Esophagus muscularis mucosa (tissue), 4 donors: ENCODE measurements at regions not wholly inside any gene's neighbourhood (a gene's known extent, or its start where the extent isn't known, plus 50 kb on each side); places are given as distances from the start of the nearest gene placed in this dataset.

Experiments
- DNase-seq: peaks from one replicate; pipeline ENCODE4 v3.0.0-alpha.2; 2017; ENCODE audit errors: extremely low spot score
- H3K27ac ChIP-seq, 4 donors: fragments of 200-600 bp; sonication (generic); replicated peaks in 1 of 4; 1 replicate in 3 of 4; 2 replicates in 1 of 4; pipeline ENCODE4 v1.5.1; 2016 to 2019; ENCODE audit warnings: mild to moderate bottlenecking in 1 of 4
- H3K27me3 ChIP-seq, 4 donors: fragments of 200-600 bp; sonication (generic); one replicate each; pipeline versions ENCODE4 v1.5.1 to v1.6.0; 2016 to 2019
- H3K36me3 ChIP-seq, 4 donors: fragments of 200-600 bp; sonication (generic); one replicate each; pipeline ENCODE4 v1.5.1; 2016 to 2019
- H3K4me1 ChIP-seq, 4 donors: fragments of 200-600 bp; sonication (generic); one replicate each; pipeline ENCODE4 v1.5.1; 2016 to 2019
- H3K4me3 ChIP-seq, 4 donors: fragments of 200-600 bp; sonication (generic); 1 replicate in 2 of 4; 2 replicates in 2 of 4; pipeline ENCODE4 v1.5.1; 2016 to 2019; ENCODE audit warnings: mild to moderate bottlenecking in 4 of 4, moderate library complexity in 1 of 4
- H3K9me3 ChIP-seq, 4 donors: fragments of 200-600 bp; sonication (generic); 1 replicate in 3 of 4; 2 replicates in 1 of 4; pipeline ENCODE4 v1.5.1; 2016 to 2019
- EP300 ChIP-seq: sonication (generic); formaldehyde crosslinking; IDR thresholded peaks from one replicate; pipeline ENCODE4 v1.6.1; 2017; ENCODE audit warnings: antibody characterized with exemption
- POLR2A ChIP-seq: fragments of 450-650 bp; IDR thresholded peaks from one replicate; pipeline ENCODE4 v1.6.1; 2017; ENCODE audit warnings: antibody characterized with exemption, moderate library complexity, mild to moderate bottlenecking, low read depth
- POLR2AphosphoS5 ChIP-seq, 2 donors: sonication (generic); formaldehyde crosslinking; IDR thresholded peaks; one replicate each; pipeline ENCODE4 v1.6.1; 2017; ENCODE audit warnings: antibody characterized with exemption in 2 of 2
- WGBS: methylation state at CpG from one replicate; pipeline ENCODE4 v1.1.5; 2018; 5-methylcytosine and 5-hydroxymethylcytosine counted together
- intact Hi-C: fragments of 100-400 bp; cut with DNase I; formaldehyde crosslinking; loops from one replicate; pipeline ENCODE4 v1.15.1; 2023
- TF ChIP-seq, protein P1 (sequence below), 3 experiments: fragments of 200-600 bp in 2 of 3; fragments of 450-650 bp in 1 of 3; sonication (generic) in 2 of 3; IDR thresholded peaks; one replicate each; pipeline ENCODE4 v1.5.1; 2017 to 2019; ENCODE audit warnings: antibody characterized with exemption in 3 of 3, mild to moderate bottlenecking in 2 of 3, moderate library complexity in 1 of 3

DNA sequence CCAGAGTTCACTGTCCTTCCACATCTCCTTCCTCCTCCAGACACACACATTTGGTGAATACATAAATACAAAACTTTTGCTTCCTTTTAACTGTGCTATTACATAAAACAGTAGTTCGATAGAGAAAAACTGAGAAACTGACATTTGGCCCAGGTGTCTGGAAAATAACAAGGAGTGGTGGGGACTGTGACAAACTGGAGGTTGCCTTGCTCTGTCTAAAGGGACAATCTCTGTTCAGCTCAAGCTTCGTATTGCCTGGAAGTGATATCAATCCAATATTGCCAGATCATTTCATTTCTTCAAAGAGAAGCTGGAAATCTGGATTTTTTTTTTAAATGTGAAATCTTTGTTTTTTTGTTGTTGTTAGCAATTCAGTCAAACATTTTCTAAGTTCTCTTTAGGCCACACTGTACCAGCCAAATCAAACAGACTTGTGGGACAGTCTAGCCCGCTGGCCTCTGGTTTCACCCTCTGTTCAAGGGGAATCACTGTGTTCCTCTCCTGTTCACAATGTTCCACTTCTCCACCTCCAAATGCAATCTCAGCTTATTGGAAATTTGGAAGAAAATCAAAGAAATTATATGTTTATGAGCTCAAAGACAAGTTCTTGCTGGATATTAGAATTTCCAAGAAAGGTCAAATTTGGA, 612.5 kb downstream of the KIF4B start:
- WGBS, result 87% methylated on average over 3 of the region's 3 CpGs
- no peaks in the 10 kb centered on the region for H3K4me1 ChIP-seq
- no peak overlapping the region for H3K27ac ChIP-seq
- peaks cover 0 to 7% (median 0%) of the 10 kb centered on the region in 4 donors for H3K27me3 ChIP-seq
- TF ChIP-seq POLR2AphosphoS5 (IDR thresholded peaks at IDR 0.05) (no peak), EP300 (no peak), POLR2A (no peak)
- TF ChIP-seq, protein P1, sequence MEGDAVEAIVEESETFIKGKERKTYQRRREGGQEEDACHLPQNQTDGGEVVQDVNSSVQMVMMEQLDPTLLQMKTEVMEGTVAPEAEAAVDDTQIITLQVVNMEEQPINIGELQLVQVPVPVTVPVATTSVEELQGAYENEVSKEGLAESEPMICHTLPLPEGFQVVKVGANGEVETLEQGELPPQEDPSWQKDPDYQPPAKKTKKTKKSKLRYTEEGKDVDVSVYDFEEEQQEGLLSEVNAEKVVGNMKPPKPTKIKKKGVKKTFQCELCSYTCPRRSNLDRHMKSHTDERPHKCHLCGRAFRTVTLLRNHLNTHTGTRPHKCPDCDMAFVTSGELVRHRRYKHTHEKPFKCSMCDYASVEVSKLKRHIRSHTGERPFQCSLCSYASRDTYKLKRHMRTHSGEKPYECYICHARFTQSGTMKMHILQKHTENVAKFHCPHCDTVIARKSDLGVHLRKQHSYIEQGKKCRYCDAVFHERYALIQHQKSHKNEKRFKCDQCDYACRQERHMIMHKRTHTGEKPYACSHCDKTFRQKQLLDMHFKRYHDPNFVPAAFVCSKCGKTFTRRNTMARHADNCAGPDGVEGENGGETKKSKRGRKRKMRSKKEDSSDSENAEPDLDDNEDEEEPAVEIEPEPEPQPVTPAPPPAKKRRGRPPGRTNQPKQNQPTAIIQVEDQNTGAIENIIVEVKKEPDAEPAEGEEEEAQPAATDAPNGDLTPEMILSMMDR (IDR thresholded peaks at IDR 0.05), result no peak
- no peak for DNase-seq
- intact Hi-C loops, result no loop called here
- H3K4me3 ChIP-seq, result no peak overlapping the region
- H3K36me3 ChIP-seq, result no peaks in the 10 kb centered on the region
- no peaks in the 10 kb centered on the region for H3K9me3 ChIP-seq

- no peak overlapping the region for H3K27ac ChIP-seq
- TF ChIP-seq EP300 (no peak), POLR2AphosphoS5 (IDR thresholded peaks at IDR 0.05) (no peak), POLR2A (no peak)
- TF ChIP-seq, protein P1 (IDR thresholded peaks at IDR 0.05), result no peak
- DNase-seq, result no peak
- no peak overlapping the region for H3K4me3 ChIP-seq
- intact Hi-C loops, result no loop called here
- peaks cover 0 to 7% (median 0%) of the 10 kb centered on the region in 4 donors for H3K27me3 ChIP-seq
- no peaks in the 10 kb centered on the region for H3K4me1 ChIP-seq
- no peaks in the 10 kb centered on the region for H3K9me3 ChIP-seq
- H3K36me3 ChIP-seq, result no peaks in the 10 kb centered on the region
- WGBS, result 65% methylated on average over 6 of the region's 6 CpGs
These were observed 613.0 kb downstream of the KIF4B start for GRCh38 chr5:155626592-155626991.

- no peak for DNase-seq
- intact Hi-C loops, result no loop called here
- WGBS, result 79% methylated on average over 7 of the region's 7 CpGs
- H3K4me1 ChIP-seq, result no peaks in the 10 kb centered on the region
- H3K9me3 ChIP-seq, result no peaks in the 10 kb centered on the region
- no peak overlapping the region for H3K27ac ChIP-seq
- no peaks in the 10 kb centered on the region for H3K36me3 ChIP-seq
- H3K4me3 ChIP-seq, result no peak overlapping the region
- peaks cover 0 to 7% (median 0%) of the 10 kb centered on the region in 4 donors for H3K27me3 ChIP-seq
- TF ChIP-seq POLR2AphosphoS5 (IDR thresholded peaks at IDR 0.05) (no peak), POLR2A (no peak), EP300 (no peak)
- TF ChIP-seq, protein P1 (IDR thresholded peaks at IDR 0.05), result no peak
These were observed 614.8 kb downstream of the KIF4B start for GRCh38 chr5:155628346-155628745.

- no peak overlapping the region for H3K27ac ChIP-seq
- intact Hi-C loops, result no loop called here
- H3K36me3 ChIP-seq, result no peaks in the 10 kb centered on the region
- 91% methylated on average over 1 of the region's 1 CpG for WGBS
- no peaks in the 10 kb centered on the region for H3K27me3 ChIP-seq
- TF ChIP-seq POLR2AphosphoS5 (IDR thresholded peaks at IDR 0.05) (no peak), POLR2A (no peak), EP300 (no peak)
- TF ChIP-seq, protein P1 (IDR thresholded peaks at IDR 0.05), result no peak
- no peak overlapping the region for H3K4me3 ChIP-seq
- no peaks in the 10 kb centered on the region for H3K9me3 ChIP-seq
- DNase-seq, result no peak
- H3K4me1 ChIP-seq, result no peaks in the 10 kb centered on the region
These were observed 616.0 kb downstream of the KIF4B start for GRCh38 chr5:155629597-155629996.

DNA sequence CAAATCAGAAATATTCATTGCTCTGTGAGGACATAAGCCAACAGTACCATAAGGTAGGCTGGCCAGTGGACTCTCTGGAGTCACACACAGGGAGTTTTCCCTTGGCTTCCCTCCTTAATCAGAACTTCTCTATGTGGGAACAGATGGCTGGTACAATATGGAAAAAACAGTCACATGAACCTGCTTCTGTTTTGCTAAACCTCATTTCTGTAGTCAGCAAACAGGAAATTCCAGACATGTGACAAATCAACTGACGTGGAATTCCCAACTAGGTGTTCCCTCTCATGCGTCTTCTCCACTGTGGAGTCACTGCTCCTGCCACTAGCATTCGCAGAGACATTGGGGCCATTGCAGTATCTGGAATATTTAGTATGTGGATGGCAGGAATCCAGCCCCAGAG, 617.6 kb downstream of the KIF4B start:
- DNase-seq, result no peak
- intact Hi-C loops, result no loop called here
- H3K27me3 ChIP-seq, result no peaks in the 10 kb centered on the region
- no peak overlapping the region for H3K27ac ChIP-seq
- H3K36me3 ChIP-seq, result no peaks in the 10 kb centered on the region
- no peaks in the 10 kb centered on the region for H3K4me1 ChIP-seq
- H3K9me3 ChIP-seq, result no peaks in the 10 kb centered on the region
- no peak for TF ChIP-seq POLR2AphosphoS5 (IDR thresholded peaks at IDR 0.05)
- TF ChIP-seq, protein P1 (IDR thresholded peaks at IDR 0.05), result no peak
- TF ChIP-seq EP300, result no peak
- no peak for TF ChIP-seq POLR2A
- H3K4me3 ChIP-seq, result no peak overlapping the region
- 70% methylated on average over 3 of the region's 3 CpGs for whole genome bisulfite sequencing
